HG03520 (cell line): ENCODE measurements at regions not wholly inside any gene's neighbourhood (a gene's known extent, or its start where the extent isn't known, plus 50 kb on each side); places are given as distances from the start of the nearest gene placed in this dataset.

Experiments used
- ATAC-seq: cut with Tn5 transposase; IDR thresholded peaks from one replicate; pipeline ENCODE4 v1.9.1; 2021; ENCODE audit warnings: mild to moderate bottlenecking, moderate library complexity; ENCODE audit not compliant: unreplicated experiment

GRCh38 chrX:95585321-95585720 is 1099.3 kb upstream of the DIAPH2 start:
- no peak for ATAC-seq

- ATAC-seq, result no peak
Observed at GRCh38 chrX:95612350-95612749, 1072.3 kb upstream of the DIAPH2 start.

GRCh38 chrX:95622200-95622599 is 1062.4 kb upstream of the DIAPH2 start:
- ATAC-seq, result no peak

GRCh38 chrX:95626748-95627147 is 1057.9 kb upstream of the DIAPH2 start:
- no peak for ATAC-seq

- no peak for ATAC-seq
Observed at GRCh38 chrX:95628796-95629195, 1055.8 kb upstream of the DIAPH2 start.

- no peak for ATAC-seq
Observed at GRCh38 chrX:95629737-95630136, 1054.9 kb upstream of the DIAPH2 start.

GRCh38 chrX:95640226-95640625 is 1044.4 kb upstream of the DIAPH2 start:
- ATAC-seq, result no peak

- no peak for ATAC-seq
Observed at GRCh38 chrX:95645738-95646137, 1038.9 kb upstream of the DIAPH2 start.

- no peak for ATAC-seq
Observed at GRCh38 chrX:95662200-95662599, 1022.4 kb upstream of the DIAPH2 start.

- ATAC-seq, result no peak
Observed at GRCh38 chrX:95666056-95666455, 1018.6 kb upstream of the DIAPH2 start.

GRCh38 chrX:95675011-95675410 is 1009.6 kb upstream of the DIAPH2 start:
- no peak for ATAC-seq

- ATAC-seq, result no peak
Observed at GRCh38 chrX:95675794-95676193, 1008.8 kb upstream of the DIAPH2 start.

GRCh38 chrX:95678679-95679078 is 1006.0 kb upstream of the DIAPH2 start:
- no peak for ATAC-seq

- ATAC-seq, result no peak
Observed at GRCh38 chrX:95693365-95693764, 991.3 kb upstream of the DIAPH2 start.

- no peak for ATAC-seq
Observed at GRCh38 chrX:95703696-95704095, 980.9 kb upstream of the DIAPH2 start.

- no peak for ATAC-seq
Observed at GRCh38 chrX:95716841-95717240, 967.8 kb upstream of the DIAPH2 start.

GRCh38 chrX:95718746-95719145 is 965.9 kb upstream of the DIAPH2 start:
- no peak for ATAC-seq

- ATAC-seq, result no peak
Observed at GRCh38 chrX:95721011-95721410, 963.6 kb upstream of the DIAPH2 start.

- ATAC-seq, result no peak
Observed at GRCh38 chrX:95728446-95728845, 956.2 kb upstream of the DIAPH2 start.

- ATAC-seq, result no peak
Observed at GRCh38 chrX:95729401-95729800, 955.2 kb upstream of the DIAPH2 start.

- no peak for ATAC-seq
Observed at GRCh38 chrX:95733426-95733825, 951.2 kb upstream of the DIAPH2 start.

GRCh38 chrX:95754411-95754810 is 930.2 kb upstream of the DIAPH2 start:
- no peak for ATAC-seq

GRCh38 chrX:95760356-95760755 is 924.3 kb upstream of the DIAPH2 start:
- no peak for ATAC-seq

- ATAC-seq, result no peak
Observed at GRCh38 chrX:95762716-95763115, 921.9 kb upstream of the DIAPH2 start.
